Common myeloid progenitor, CD34-positive (primary cell): ENCODE measurements at regions not wholly inside any gene's neighbourhood (a gene's known extent, or its start where the extent isn't known, plus 50 kb on each side); places are given as distances from the start of the nearest gene placed in this dataset.

Experiments
- CTCF ChIA-PET: fragments of 350-600 bp; sonication (Branson Sonifier 250); formaldehyde crosslinking; loops from one replicate; lab custom pipeline; 2021; ENCODE audit warnings: antibody characterized with exemption; lab: Charles Lee
- POLR2A ChIA-PET: fragments of 350-600 bp; sonication (Branson Sonifier 250); formaldehyde crosslinking; loops from one replicate; lab custom pipeline; 2021; ENCODE audit warnings: antibody characterized with exemption; lab: Charles Lee
- DNase-seq, 3 donors: peaks; one replicate each; pipeline versions ENCODE4 v3.0.0 to v3.0.0-alpha.2; 2013
- H3K27ac ChIP-seq, 2 experiments: 1 replicate in 1 of 2; 2 replicates in 1 of 2; pipeline ENCODE4 v1.7.0; 2013; ENCODE audit warnings: inconsistent platforms in 2 of 2, low read length in 2 of 2, mild to moderate bottlenecking in 2 of 2, low read depth in 1 of 2, moderate library complexity in 1 of 2; ENCODE audit not compliant: severe bottlenecking in 2 of 2, insufficient read depth in 1 of 2, poor library complexity in 1 of 2
- H3K27me3 ChIP-seq, 5 experiments: replicated peaks in 2 of 5; 1 replicate in 3 of 5; 2 replicates in 2 of 5; pipeline versions ENCODE4 v1.6.1 to v1.7.0; 2013; ENCODE audit warnings: low read length in 4 of 5, mild to moderate bottlenecking in 2 of 5, moderate library complexity in 2 of 5, inconsistent platforms in 1 of 5; ENCODE audit not compliant: insufficient read depth in 5 of 5, control insufficient read depth in 4 of 5
- H3K36me3 ChIP-seq, 4 experiments: 1 replicate in 2 of 4; 2 replicates in 2 of 4; pipeline versions ENCODE4 v1.6.1 to v1.7.0; 2013; ENCODE audit warnings: low read length in 3 of 4, control low read depth in 1 of 4, mild to moderate bottlenecking in 1 of 4; ENCODE audit not compliant: control insufficient read depth in 4 of 4, insufficient read depth in 4 of 4
- H3K4me1 ChIP-seq, 4 experiments: 1 replicate in 3 of 4; 2 replicates in 1 of 4; pipeline versions ENCODE4 v1.6.1 to v1.7.1; 2013; ENCODE audit warnings: low read length in 3 of 4, mild to moderate bottlenecking in 3 of 4, control low read depth in 1 of 4, inconsistent platforms in 1 of 4, moderate library complexity in 1 of 4; ENCODE audit not compliant: control insufficient read depth in 4 of 4, insufficient read depth in 4 of 4; ENCODE audit errors: control extremely low read depth in 1 of 4
- H3K4me3 ChIP-seq, 7 experiments: 1 replicate in 4 of 7; 2 replicates in 3 of 7; pipeline versions ENCODE4 v1.5.1 to v1.7.0; 2013; ENCODE audit warnings: mild to moderate bottlenecking in 7 of 7, low read length in 6 of 7, moderate library complexity in 6 of 7, inconsistent platforms in 2 of 7, low read depth in 2 of 7, control low read depth in 1 of 7; ENCODE audit not compliant: insufficient read depth in 4 of 7, control insufficient read depth in 1 of 7; ENCODE audit errors: extremely low read depth in 1 of 7
- H3K9me3 ChIP-seq, 5 experiments: 1 replicate in 4 of 5; 2 replicates in 1 of 5; pipeline versions ENCODE4 v1.6.1 to v1.7.1; 2013; ENCODE audit warnings: low read length in 4 of 5, mild to moderate bottlenecking in 2 of 5, inconsistent platforms in 1 of 5, low read depth in 1 of 5, moderate library complexity in 1 of 5; ENCODE audit not compliant: control insufficient read depth in 4 of 5, insufficient read depth in 2 of 5; ENCODE audit errors: control extremely low read depth in 1 of 5
- WGBS: methylation state at CpG from one replicate; pipeline ENCODE4 v1.1.5; 2013; ENCODE audit not compliant: insufficient coverage; 5-methylcytosine and 5-hydroxymethylcytosine counted together

DNA sequence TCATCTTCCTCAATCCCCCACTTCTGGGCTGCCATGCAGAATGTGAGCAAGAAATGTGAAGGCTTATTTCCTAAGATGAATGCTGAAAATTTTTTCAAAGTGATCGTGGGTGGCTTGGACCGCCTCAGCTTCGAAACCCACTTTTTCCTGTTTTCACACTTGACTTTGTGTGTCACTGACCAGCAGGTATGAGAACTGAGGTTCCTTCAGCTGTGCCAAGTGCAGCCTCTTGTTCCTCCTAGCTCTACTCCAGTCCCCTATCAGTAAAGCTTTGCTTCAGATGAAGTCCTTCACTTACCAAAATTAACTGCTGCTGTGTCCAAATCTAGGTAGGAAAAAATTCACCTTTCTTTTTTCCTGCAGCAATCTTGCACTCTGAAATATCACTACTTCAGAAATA, 382.6 kb downstream of the DTWD2 start:
- H3K4me3 ChIP-seq, result no peak overlapping the region
- CTCF ChIA-PET, result no interaction called here

DNA sequence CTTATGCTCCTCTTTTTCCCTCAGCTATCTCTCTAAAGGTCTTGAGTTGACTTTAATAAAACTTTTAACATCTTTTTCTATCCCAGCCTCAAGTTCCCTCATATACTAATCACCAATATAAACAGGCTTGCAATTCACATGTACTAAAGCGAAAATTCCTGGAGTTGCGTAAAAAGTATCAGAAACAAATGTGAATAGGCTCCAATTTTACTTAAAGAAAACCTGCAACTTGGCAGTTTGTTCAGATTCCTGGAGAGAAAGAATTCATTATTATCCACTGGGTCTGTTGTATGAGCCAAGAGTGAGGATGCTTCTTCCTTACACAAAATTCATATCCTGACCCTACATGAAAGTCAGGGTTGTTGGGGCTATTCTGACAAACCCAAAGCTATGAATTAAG, 384.2 kb downstream of the DTWD2 start:
- CTCF ChIA-PET, result no interaction called here

More for the DNA sequence above, 382.6 kb downstream of the DTWD2 start:
- DNase-seq, result no peak
- Histone ChIP-seq H3K9me3 (no peaks in the 10 kb centered on the region), H3K36me3 (no peaks in the 10 kb centered on the region), H3K27me3 (no peaks in the 10 kb centered on the region), H3K27ac (no peak overlapping the region), H3K4me1 (no peaks in the 10 kb centered on the region)
- WGBS, result 58% methylated on average over 3 of the region's 3 CpGs
- POLR2A ChIA-PET, result no interaction called here

DNA sequence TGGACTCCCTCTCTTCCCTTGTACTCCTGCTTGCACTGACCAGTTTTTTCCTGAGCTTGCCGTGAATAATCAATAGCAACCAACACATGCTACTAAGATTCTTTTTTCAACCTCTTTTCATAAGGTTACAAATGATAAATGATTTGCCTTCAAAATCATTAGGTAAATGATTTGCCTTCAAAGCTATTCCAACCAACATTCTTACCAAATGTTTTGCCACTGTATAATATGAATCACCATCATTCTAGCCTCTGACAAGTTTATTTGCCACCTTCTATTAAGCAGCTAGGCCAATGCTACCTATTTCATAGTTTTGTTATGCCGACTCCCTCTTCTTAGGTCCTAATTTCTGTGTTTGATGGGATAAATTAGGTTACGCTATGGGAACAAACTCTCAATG, 385.1 kb downstream of the DTWD2 start:
- no peaks in the 10 kb centered on the region for H3K9me3 ChIP-seq
- no peak overlapping the region for H3K27ac ChIP-seq
- H3K4me1 ChIP-seq, result no peaks in the 10 kb centered on the region
- 100% methylated on average over 3 of the region's 3 CpGs for WGBS
- CTCF ChIA-PET, result no interaction called here
- POLR2A ChIA-PET, result no interaction called here
- no peak overlapping the region for H3K4me3 ChIP-seq
- H3K36me3 ChIP-seq, result no peaks in the 10 kb centered on the region
- no peaks in the 10 kb centered on the region for H3K27me3 ChIP-seq
- DNase-seq, result no peak

More for the DNA sequence above, 384.2 kb downstream of the DTWD2 start:
- WGBS, result no CpG with 5 or more reads among the region's 2 CpGs
- H3K36me3 ChIP-seq, result no peaks in the 10 kb centered on the region
- POLR2A ChIA-PET, result no interaction called here
- H3K4me1 ChIP-seq, result no peaks in the 10 kb centered on the region
- no peaks in the 10 kb centered on the region for H3K9me3 ChIP-seq
- no peaks in the 10 kb centered on the region for H3K27me3 ChIP-seq
- no peak for DNase-seq
- no peak overlapping the region for H3K4me3 ChIP-seq
- no peak overlapping the region for H3K27ac ChIP-seq

- Histone ChIP-seq H3K4me1 (no peaks in the 10 kb centered on the region), H3K27me3 (no peaks in the 10 kb centered on the region), H3K27ac (no peak overlapping the region), H3K9me3 (no peaks in the 10 kb centered on the region), H3K36me3 (no peaks in the 10 kb centered on the region), H3K4me3 (no peak overlapping the region)
- WGBS, result 100% methylated on average over 2 of the region's 3 CpGs
- CTCF ChIA-PET, result interaction anchor here (1.9 kb wide), 1 partner anchor 12 kb away, joined by 5 read pairs; no protein-coding TSS in a partner anchor
- POLR2A ChIA-PET, result no interaction called here
- DNase-seq, result no peak
These were observed 390.0 kb downstream of the DTWD2 start for GRCh38 chr5:118598311-118598710.

DNA sequence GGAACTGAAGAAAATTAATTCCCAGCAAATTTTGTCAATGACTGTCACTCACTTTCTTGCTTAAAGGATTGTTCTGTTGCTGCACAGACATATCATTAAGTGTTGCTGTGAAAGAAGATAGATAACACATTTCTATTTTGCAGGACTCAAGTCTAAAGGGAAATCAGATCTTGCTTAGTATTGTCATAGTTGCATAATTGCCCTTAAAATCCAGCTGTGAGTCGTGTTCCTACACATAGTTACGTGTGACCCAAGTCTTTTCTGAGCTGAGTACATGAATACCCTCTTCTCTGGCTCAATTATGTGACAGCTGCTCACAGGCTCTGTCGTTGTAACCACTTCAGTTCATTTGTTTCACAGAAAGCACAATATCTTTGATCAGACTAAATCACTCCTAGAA, 390.8 kb downstream of the DTWD2 start:
- H3K9me3 ChIP-seq, result no peaks in the 10 kb centered on the region
- DNase-seq, result no peak
- POLR2A ChIA-PET, result no interaction called here
- CTCF ChIA-PET, result interaction anchor here (1.9 kb wide), 1 partner anchor 13 kb away, joined by 5 read pairs; no protein-coding TSS in a partner anchor
- no peak overlapping the region for H3K4me3 ChIP-seq
- no peaks in the 10 kb centered on the region for H3K36me3 ChIP-seq
- H3K4me1 ChIP-seq, result no peaks in the 10 kb centered on the region
- WGBS, result 98% methylated on average over 3 of the region's 3 CpGs
- no peaks in the 10 kb centered on the region for H3K27me3 ChIP-seq
- H3K27ac ChIP-seq, result no peak overlapping the region

GRCh38 chr5:118596255-118596654, 392.1 kb downstream of the DTWD2 start:
- no peaks in the 10 kb centered on the region for H3K36me3 ChIP-seq
- DNase-seq, result no peak
- 100% methylated on average over 1 of the region's 4 CpGs for WGBS
- ChIA-PET CTCF (interaction anchor here (1.5 kb wide), 1 partner anchor 13 kb away, joined by 3 read pairs; no protein-coding TSS in a partner anchor), POLR2A (no interaction called here)
- H3K27ac ChIP-seq, result no peak overlapping the region
- no peaks in the 10 kb centered on the region for H3K4me1 ChIP-seq
- no peaks in the 10 kb centered on the region for H3K27me3 ChIP-seq
- H3K4me3 ChIP-seq, result no peak overlapping the region
- no peaks in the 10 kb centered on the region for H3K9me3 ChIP-seq

GRCh38 chr5:118593003-118593328, 395.4 kb downstream of the DTWD2 start:
- DNase-seq, result peak in 2 of 3 donors; percentile 2 to 3
- Histone ChIP-seq H3K9me3 (no peaks in the 10 kb centered on the region), H3K4me3 (no peak overlapping the region), H3K27ac (no peak overlapping the region), H3K36me3 (no peaks in the 10 kb centered on the region), H3K27me3 (no peaks in the 10 kb centered on the region), H3K4me1 (no peaks in the 10 kb centered on the region)
- POLR2A ChIA-PET, result no interaction called here
- WGBS, result 91% methylated on average over 1 of the region's 1 CpG
- CTCF ChIA-PET, result interaction anchor here (0.8 kb wide), 1 partner anchor 9 kb away, joined by 3 read pairs; no protein-coding TSS in a partner anchor
